Esophagus squamous epithelium (tissue), 4 donors: ENCODE measurements at regions not wholly inside any gene's neighbourhood (a gene's known extent, or its start where the extent isn't known, plus 50 kb on each side); places are given as distances from the start of the nearest gene placed in this dataset.

ENCODE experiments used
- POLR2A ChIP-seq, 4 donors: fragments of 450-650 bp; IDR thresholded peaks; one replicate each; pipeline ENCODE4 v1.6.1; 2017; ENCODE audit warnings: antibody characterized with exemption in 4 of 4, mild to moderate bottlenecking in 4 of 4, moderate library complexity in 3 of 4
- TF ChIP-seq, protein P1 (sequence below), 6 experiments: fragments of 450-650 bp in 4 of 6; fragments of 200-600 bp in 2 of 6; sonication (generic) in 2 of 6; IDR thresholded peaks; one replicate each; pipeline ENCODE4 v1.5.1; 2016 to 2019; ENCODE audit warnings: antibody characterized with exemption in 6 of 6, mild to moderate bottlenecking in 4 of 6, moderate library complexity in 4 of 6

DNA sequence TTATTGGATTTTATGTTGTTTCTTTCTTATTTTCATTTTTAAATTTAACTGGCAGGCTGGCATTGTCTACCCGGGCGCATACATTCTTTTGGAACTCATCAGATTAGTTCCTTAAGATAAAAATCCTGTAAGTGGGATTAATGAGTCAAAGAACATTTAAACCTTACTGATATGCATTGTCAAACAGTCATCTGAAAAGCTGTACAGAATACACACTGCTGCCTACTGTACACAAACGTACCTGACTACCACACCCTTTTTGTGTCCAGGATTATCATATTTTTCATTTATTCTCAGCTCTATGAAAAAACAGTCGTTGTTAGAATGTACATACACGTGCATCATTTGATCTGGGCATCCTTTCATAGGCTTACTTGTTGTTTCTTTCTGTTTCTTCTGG, 358.3 kb downstream of the EFNB2 start:
- TF ChIP-seq, protein P1, sequence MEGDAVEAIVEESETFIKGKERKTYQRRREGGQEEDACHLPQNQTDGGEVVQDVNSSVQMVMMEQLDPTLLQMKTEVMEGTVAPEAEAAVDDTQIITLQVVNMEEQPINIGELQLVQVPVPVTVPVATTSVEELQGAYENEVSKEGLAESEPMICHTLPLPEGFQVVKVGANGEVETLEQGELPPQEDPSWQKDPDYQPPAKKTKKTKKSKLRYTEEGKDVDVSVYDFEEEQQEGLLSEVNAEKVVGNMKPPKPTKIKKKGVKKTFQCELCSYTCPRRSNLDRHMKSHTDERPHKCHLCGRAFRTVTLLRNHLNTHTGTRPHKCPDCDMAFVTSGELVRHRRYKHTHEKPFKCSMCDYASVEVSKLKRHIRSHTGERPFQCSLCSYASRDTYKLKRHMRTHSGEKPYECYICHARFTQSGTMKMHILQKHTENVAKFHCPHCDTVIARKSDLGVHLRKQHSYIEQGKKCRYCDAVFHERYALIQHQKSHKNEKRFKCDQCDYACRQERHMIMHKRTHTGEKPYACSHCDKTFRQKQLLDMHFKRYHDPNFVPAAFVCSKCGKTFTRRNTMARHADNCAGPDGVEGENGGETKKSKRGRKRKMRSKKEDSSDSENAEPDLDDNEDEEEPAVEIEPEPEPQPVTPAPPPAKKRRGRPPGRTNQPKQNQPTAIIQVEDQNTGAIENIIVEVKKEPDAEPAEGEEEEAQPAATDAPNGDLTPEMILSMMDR (IDR thresholded peaks at IDR 0.05) = no peak
- TF ChIP-seq POLR2A (IDR thresholded peaks at IDR 0.05) = no peak
